CD14-positive monocyte (primary cell): ENCODE measurements at regions not wholly inside any gene's neighbourhood (a gene's known extent, or its start where the extent isn't known, plus 50 kb on each side); places are given as distances from the start of the nearest gene placed in this dataset.

ENCODE experiments used
- DNase-seq, 3 donors: peaks; one replicate each; pipeline ENCODE4 v3.0.0-alpha.2; 2011 to 2022
- H2AFZ ChIP-seq: 2 replicates; pipeline ENCODE4 v1.6.0; 2012; ENCODE audit warnings: mild to moderate bottlenecking, low read depth, low read length, inconsistent platforms; ENCODE audit not compliant: insufficient read depth, poor library complexity, severe bottlenecking
- H3K27ac ChIP-seq, 2 donors: 1 replicate in 1 of 2; 2 replicates in 1 of 2; pipeline ENCODE4 v1.5.1; 2012 to 2013; ENCODE audit warnings: low read length in 2 of 2, control low read depth in 1 of 2, inconsistent platforms in 1 of 2, low read depth in 1 of 2, mild to moderate bottlenecking in 1 of 2
- H3K27me3 ChIP-seq, 2 donors: one replicate each; pipeline versions ENCODE4 v1.6.0 to v1.6.1; 2011 to 2013; ENCODE audit warnings: low read length in 2 of 2; ENCODE audit not compliant: control insufficient read depth in 2 of 2, insufficient read depth in 2 of 2
- H3K36me3 ChIP-seq, 2 donors: replicated peaks in 1 of 2; 1 replicate in 1 of 2; 2 replicates in 1 of 2; pipeline versions ENCODE4 v1.5.1 to v1.6.1; 2012 to 2013; ENCODE audit warnings: low read length in 2 of 2, control low read depth in 1 of 2, inconsistent platforms in 1 of 2, mild to moderate bottlenecking in 1 of 2; ENCODE audit not compliant: insufficient read depth in 2 of 2, control insufficient read depth in 1 of 2
- H3K4me1 ChIP-seq, 2 donors: 1 replicate in 1 of 2; 2 replicates in 1 of 2; pipeline versions ENCODE4 v1.5.1 to v1.6.1; 2012 to 2013; ENCODE audit warnings: low read length in 2 of 2, control low read depth in 1 of 2, inconsistent platforms in 1 of 2, mild to moderate bottlenecking in 1 of 2, moderate library complexity in 1 of 2; ENCODE audit not compliant: insufficient read depth in 2 of 2, control insufficient read depth in 1 of 2
- H3K4me2 ChIP-seq: replicated peaks from 2 replicates; pipeline ENCODE3; 2012; ENCODE audit warnings: low read length, moderate library complexity, mild to moderate bottlenecking; ENCODE audit not compliant: poor library complexity, severe bottlenecking; ENCODE audit errors: extremely low read depth
- H3K4me3 ChIP-seq, 3 experiments: fragments of 200-600 bp in 1 of 3; sonication (generic) in 1 of 3; replicated peaks in 1 of 3; 1 replicate in 2 of 3; 2 replicates in 1 of 3; pipeline ENCODE4 v1.5.1; 2011 to 2013; ENCODE audit warnings: low read length in 3 of 3, mild to moderate bottlenecking in 3 of 3, control low read depth in 2 of 3, low read depth in 2 of 3, inconsistent platforms in 1 of 3, moderate library complexity in 1 of 3
- H3K79me2 ChIP-seq: 2 replicates; pipeline ENCODE4 v1.6.0; 2012; ENCODE audit warnings: mild to moderate bottlenecking, control low read depth, inconsistent platforms, low read length, moderate library complexity; ENCODE audit not compliant: insufficient read depth
- H3K9ac ChIP-seq: 2 replicates; pipeline ENCODE4 v1.6.0; 2017; ENCODE audit warnings: low read length, mild to moderate bottlenecking; ENCODE audit not compliant: insufficient read depth, poor library complexity, severe bottlenecking
- H3K9me3 ChIP-seq, 2 donors: replicated peaks in 1 of 2; 1 replicate in 1 of 2; 2 replicates in 1 of 2; pipeline versions ENCODE4 v1.5.1 to v1.6.1; 2012 to 2013; ENCODE audit warnings: low read length in 2 of 2, control low read depth in 1 of 2; ENCODE audit not compliant: control insufficient read depth in 1 of 2, insufficient read depth in 1 of 2
- H4K20me1 ChIP-seq: 2 replicates; pipeline ENCODE4 v1.6.0; 2012; ENCODE audit warnings: mild to moderate bottlenecking, low read length, control low read depth, moderate library complexity; ENCODE audit not compliant: insufficient read depth
- H3K27ac Mint-ChIP-seq, 7 donors: one replicate each; pipeline ENCODE4 v1.8.0; 2020; ENCODE audit warnings: mild to moderate bottlenecking in 7 of 7, mixed read lengths in 7 of 7, moderate library complexity in 6 of 7, inconsistent platforms in 2 of 7
- H3K27me3 Mint-ChIP-seq, 3 donors: one replicate each; pipeline ENCODE4 v1.8.0; 2021 to 2022; ENCODE audit warnings: low read depth in 3 of 3, mild to moderate bottlenecking in 3 of 3, mixed read lengths in 3 of 3, moderate library complexity in 3 of 3, inconsistent platforms in 1 of 3
- H3K36me3 Mint-ChIP-seq, 2 donors: one replicate each; pipeline ENCODE4 v1.8.0; 2020; ENCODE audit warnings: mixed read lengths in 2 of 2, inconsistent platforms in 1 of 2, mild to moderate bottlenecking in 1 of 2
- H3K4me1 Mint-ChIP-seq: one replicate; pipeline ENCODE4 v1.8.0; 2020; ENCODE audit warnings: mild to moderate bottlenecking, mixed read lengths
- H3K4me3 Mint-ChIP-seq, 2 donors: one replicate each; pipeline ENCODE4 v1.8.0; 2020; ENCODE audit warnings: mild to moderate bottlenecking in 2 of 2, mixed read lengths in 2 of 2, moderate library complexity in 1 of 2
- H3K9me3 Mint-ChIP-seq, 7 donors: one replicate each; pipeline ENCODE4 v1.8.0; 2020 to 2022; ENCODE audit warnings: mixed read lengths in 7 of 7, mild to moderate bottlenecking in 6 of 7, moderate library complexity in 6 of 7, inconsistent platforms in 2 of 7
- WGBS: methylation state at CpG from one replicate; pipeline ENCODE4 v1.1.5; 2013; ENCODE audit warnings: missing lambda C conversion rate; ENCODE audit not compliant: insufficient coverage; 5-methylcytosine and 5-hydroxymethylcytosine counted together
- intact Hi-C, 2 donors: fragments of 100-400 bp; cut with micrococcal nuclease; formaldehyde crosslinking; loops; one replicate each; pipeline versions ENCODE4 v1.15.0 to v1.15.1; 2023
- TF ChIP-seq, protein P1 (sequence below): fragments of 200-600 bp; IDR thresholded peaks from one replicate; pipeline ENCODE4 v1.8.0; 2022; ENCODE audit warnings: antibody characterized with exemption, mild to moderate bottlenecking

DNA sequence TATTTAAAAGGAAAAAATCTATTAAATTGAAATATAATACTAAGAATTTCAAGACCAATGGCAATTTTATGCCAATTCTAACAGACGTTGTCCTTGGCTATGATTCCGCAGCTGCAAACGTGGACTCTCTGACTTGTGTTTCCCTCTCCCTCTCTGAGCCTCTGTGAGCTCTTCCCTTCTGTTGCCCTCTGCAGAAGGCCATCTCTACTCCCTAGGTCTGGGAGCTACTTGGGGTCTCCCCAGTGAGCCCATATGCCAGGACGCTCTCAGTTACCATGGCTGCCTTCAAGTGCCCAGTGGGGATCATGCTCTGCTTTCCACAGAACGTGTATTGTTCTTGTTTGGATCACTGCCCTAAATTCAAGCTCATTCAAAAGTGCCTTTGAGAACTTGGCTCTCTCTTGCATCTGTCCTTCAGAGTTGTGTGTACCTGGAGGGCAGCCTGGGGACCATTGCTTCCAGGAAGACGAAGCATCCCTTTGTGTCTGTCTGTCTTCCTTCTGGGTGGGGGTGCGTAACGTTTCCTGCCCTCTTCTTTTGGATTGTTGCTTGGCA, 97.5 kb upstream of the TSPAN2 start:
- Histone ChIP-seq H4K20me1 (no peaks in the 10 kb centered on the region), H3K4me3 (no peak overlapping the region), H3K9me3 (no peaks in the 10 kb centered on the region), H3K36me3 (no peaks in the 10 kb centered on the region), H3K27me3 (no peaks in the 10 kb centered on the region), H3K4me1 (no peaks in the 10 kb centered on the region), H3K79me2 (no peaks in the 10 kb centered on the region), H2AFZ (no peak overlapping the region), H3K27ac (no peak overlapping the region), H3K9ac (no peak overlapping the region), H3K4me2 (no peak overlapping the region)
- no peak overlapping the region for H3K27ac Mint-ChIP-seq
- no peaks in the 10 kb centered on the region for H3K36me3 Mint-ChIP-seq
- peaks cover 0 to 2% (median 0%) of the 10 kb centered on the region in 7 donors for H3K9me3 Mint-ChIP-seq
- no peak overlapping the region for H3K4me3 Mint-ChIP-seq
- WGBS: 96% methylated on average over 6 of the region's 8 CpGs
- TF ChIP-seq, protein P1, sequence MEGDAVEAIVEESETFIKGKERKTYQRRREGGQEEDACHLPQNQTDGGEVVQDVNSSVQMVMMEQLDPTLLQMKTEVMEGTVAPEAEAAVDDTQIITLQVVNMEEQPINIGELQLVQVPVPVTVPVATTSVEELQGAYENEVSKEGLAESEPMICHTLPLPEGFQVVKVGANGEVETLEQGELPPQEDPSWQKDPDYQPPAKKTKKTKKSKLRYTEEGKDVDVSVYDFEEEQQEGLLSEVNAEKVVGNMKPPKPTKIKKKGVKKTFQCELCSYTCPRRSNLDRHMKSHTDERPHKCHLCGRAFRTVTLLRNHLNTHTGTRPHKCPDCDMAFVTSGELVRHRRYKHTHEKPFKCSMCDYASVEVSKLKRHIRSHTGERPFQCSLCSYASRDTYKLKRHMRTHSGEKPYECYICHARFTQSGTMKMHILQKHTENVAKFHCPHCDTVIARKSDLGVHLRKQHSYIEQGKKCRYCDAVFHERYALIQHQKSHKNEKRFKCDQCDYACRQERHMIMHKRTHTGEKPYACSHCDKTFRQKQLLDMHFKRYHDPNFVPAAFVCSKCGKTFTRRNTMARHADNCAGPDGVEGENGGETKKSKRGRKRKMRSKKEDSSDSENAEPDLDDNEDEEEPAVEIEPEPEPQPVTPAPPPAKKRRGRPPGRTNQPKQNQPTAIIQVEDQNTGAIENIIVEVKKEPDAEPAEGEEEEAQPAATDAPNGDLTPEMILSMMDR: no peak
- peaks cover 0 to 7% (median 1%) of the 10 kb centered on the region in 3 donors for H3K27me3 Mint-ChIP-seq
- peaks cover 3% of the 10 kb centered on the region for H3K4me1 Mint-ChIP-seq
- intact Hi-C loops: no loop called here
- no peak for DNase-seq

DNA sequence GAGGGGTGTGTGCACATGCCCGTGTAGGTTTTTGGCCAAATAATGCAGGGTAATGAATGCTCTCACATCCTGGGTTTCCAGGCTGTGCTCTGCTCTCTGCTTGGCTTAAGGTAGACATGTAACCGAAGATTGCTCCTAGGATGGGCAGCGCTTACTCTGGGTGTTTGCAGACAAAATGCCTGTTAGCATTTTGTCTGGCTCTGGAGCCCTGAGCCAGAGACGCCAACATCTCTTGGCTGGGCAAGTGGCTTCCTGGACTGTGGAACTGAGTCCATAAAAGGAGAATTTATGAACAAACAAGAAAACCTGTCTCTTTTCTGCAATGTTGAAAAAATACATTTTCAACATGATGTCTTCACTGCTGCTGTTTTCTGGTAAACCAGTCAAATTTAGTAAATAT, 96.0 kb upstream of the TSPAN2 start:
- Histone ChIP-seq H4K20me1 (no peaks in the 10 kb centered on the region), H2AFZ (no peak overlapping the region), H3K4me3 (no peak overlapping the region), H3K79me2 (no peaks in the 10 kb centered on the region), H3K27ac (no peak overlapping the region), H3K27me3 (no peaks in the 10 kb centered on the region), H3K4me2 (no peak overlapping the region), H3K4me1 (no peaks in the 10 kb centered on the region), H3K36me3 (no peaks in the 10 kb centered on the region), H3K9ac (no peak overlapping the region), H3K9me3 (no peaks in the 10 kb centered on the region)
- Mint-ChIP-seq H3K9me3 (peaks cover 0 to 2% (median 0%) of the 10 kb centered on the region in 7 donors), H3K27me3 (peaks cover 0 to 8% (median 1%) of the 10 kb centered on the region in 3 donors), H3K4me1 (peaks cover 3% of the 10 kb centered on the region), H3K27ac (no peak overlapping the region), H3K4me3 (no peak overlapping the region), H3K36me3 (no peaks in the 10 kb centered on the region)
- intact Hi-C loops: no loop called here
- 100% methylated on average over 4 of the region's 4 CpGs for WGBS
- DNase-seq: no peak
- TF ChIP-seq, protein P1: no peak
